ENCODE measurements at regions not wholly inside any gene's neighbourhood (a gene's known extent, or its start where the extent isn't known, plus 50 kb on each side); places are given as distances from the start of the nearest gene placed in this dataset.

DNA sequence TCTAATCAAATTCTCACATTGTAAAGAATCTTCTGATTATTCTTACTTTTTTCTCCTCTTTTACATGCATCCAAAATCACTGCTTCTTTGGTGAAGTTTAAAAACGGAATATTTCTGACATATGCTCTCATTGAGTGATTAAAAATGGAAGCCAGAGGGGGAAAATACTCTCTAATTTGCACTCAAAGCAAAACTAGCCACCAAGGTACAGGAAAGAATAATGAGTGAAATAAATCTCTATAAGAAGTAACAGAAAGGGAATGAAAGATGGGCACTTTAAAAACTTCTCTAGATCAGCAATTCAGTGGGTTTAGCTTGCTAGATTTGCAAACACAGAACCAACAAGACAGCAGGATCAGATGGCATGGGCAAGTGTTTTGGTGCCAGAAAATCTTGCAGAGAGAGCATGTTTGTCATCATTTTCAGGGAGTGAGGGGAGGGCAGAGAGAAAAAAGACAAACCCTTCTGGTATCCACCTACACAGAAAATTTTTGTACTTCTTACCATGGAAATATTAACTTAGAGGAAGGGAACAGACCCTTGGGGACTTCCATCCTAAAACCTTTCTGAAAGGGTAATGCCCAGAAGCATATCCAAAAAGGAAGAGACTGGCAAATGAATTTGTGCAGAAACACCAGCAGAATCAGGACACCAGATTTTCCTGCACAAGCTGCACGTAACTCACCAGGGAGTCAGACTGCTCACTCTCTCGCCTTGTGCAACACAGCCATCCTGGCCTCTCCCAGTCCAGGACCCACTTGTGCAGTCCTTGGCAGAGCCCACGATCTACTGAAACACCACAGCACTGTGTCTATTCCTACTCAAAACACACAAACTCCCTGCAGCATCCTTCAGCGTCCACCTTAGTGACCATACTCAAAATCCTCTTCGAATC lies 270.2 kb upstream of the PRDM1 start:
- TF ChIP-seq, protein P1, sequence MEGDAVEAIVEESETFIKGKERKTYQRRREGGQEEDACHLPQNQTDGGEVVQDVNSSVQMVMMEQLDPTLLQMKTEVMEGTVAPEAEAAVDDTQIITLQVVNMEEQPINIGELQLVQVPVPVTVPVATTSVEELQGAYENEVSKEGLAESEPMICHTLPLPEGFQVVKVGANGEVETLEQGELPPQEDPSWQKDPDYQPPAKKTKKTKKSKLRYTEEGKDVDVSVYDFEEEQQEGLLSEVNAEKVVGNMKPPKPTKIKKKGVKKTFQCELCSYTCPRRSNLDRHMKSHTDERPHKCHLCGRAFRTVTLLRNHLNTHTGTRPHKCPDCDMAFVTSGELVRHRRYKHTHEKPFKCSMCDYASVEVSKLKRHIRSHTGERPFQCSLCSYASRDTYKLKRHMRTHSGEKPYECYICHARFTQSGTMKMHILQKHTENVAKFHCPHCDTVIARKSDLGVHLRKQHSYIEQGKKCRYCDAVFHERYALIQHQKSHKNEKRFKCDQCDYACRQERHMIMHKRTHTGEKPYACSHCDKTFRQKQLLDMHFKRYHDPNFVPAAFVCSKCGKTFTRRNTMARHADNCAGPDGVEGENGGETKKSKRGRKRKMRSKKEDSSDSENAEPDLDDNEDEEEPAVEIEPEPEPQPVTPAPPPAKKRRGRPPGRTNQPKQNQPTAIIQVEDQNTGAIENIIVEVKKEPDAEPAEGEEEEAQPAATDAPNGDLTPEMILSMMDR (IDR thresholded peaks at IDR 0.05): no peak
- no peak for TF ChIP-seq EZH2 (IDR thresholded peaks at IDR 0.05; ENCODE audit: borderline replicate concordance, insufficient read depth, low read depth, low read length, poor library complexity, severe bottlenecking)
